CD1c-positive myeloid dendritic cell (primary cell): ENCODE measurements at regions not wholly inside any gene's neighbourhood (a gene's known extent, or its start where the extent isn't known, plus 50 kb on each side); places are given as distances from the start of the nearest gene placed in this dataset.

Experiments used
- DNase-seq: peaks from one replicate; pipeline ENCODE4 v3.0.0-alpha.2; 2016; ENCODE audit errors: extremely low spot score

GRCh38 chr9:110058304-110058953 is 149.5 kb downstream of the C9orf152 start:
- DNase-seq = peak; percentile 64

- DNase-seq = no peak
Measured at GRCh38 chr9:110059461-110059860, 148.5 kb downstream of the C9orf152 start.

- no peak for DNase-seq
Measured at GRCh38 chr9:110064803-110065202, 143.2 kb downstream of the C9orf152 start.

- DNase-seq = peak; percentile 73
Measured at GRCh38 chr9:110065532-110065931, 142.4 kb downstream of the C9orf152 start.

- DNase-seq = no peak
Measured at GRCh38 chr9:110066929-110067716, 140.8 kb downstream of the C9orf152 start.

- no peak for DNase-seq
Measured at GRCh38 chr9:110068212-110068611, 139.7 kb downstream of the C9orf152 start.

GRCh38 chr9:110069326-110070248 is 138.4 kb downstream of the C9orf152 start:
- DNase-seq = peak; percentile 89

GRCh38 chr9:110072597-110073355 is 135.2 kb downstream of the C9orf152 start:
- no peak for DNase-seq

- no peak for DNase-seq
Measured at GRCh38 chr9:110073356-110073905, 134.5 kb downstream of the C9orf152 start.

- no peak for DNase-seq
Measured at GRCh38 chr9:110076894-110077725, 130.8 kb downstream of the C9orf152 start.

GRCh38 chr9:110077925-110078324 is 130.0 kb downstream of the C9orf152 start:
- no peak for DNase-seq

GRCh38 chr9:110078604-110079003 is 129.4 kb downstream of the C9orf152 start:
- DNase-seq = no peak

- no peak for DNase-seq
Measured at GRCh38 chr9:110081395-110081794, 126.6 kb downstream of the C9orf152 start.

GRCh38 chr9:110083866-110084265 is 124.1 kb downstream of the C9orf152 start:
- no peak for DNase-seq

GRCh38 chr9:110086537-110086936 is 121.4 kb downstream of the C9orf152 start:
- no peak for DNase-seq

GRCh38 chr9:110087605-110088004 is 120.4 kb downstream of the C9orf152 start:
- no peak for DNase-seq

GRCh38 chr9:110088099-110088498 is 119.9 kb downstream of the C9orf152 start:
- no peak for DNase-seq

GRCh38 chr9:110089681-110090370 is 118.1 kb downstream of the C9orf152 start:
- no peak for DNase-seq

GRCh38 chr9:110092792-110093191 is 115.2 kb downstream of the C9orf152 start:
- no peak for DNase-seq

GRCh38 chr9:110093417-110093816 is 114.5 kb downstream of the C9orf152 start:
- DNase-seq = no peak
